HEK293 (cell line): ENCODE measurements at regions not wholly inside any gene's neighbourhood (a gene's known extent, or its start where the extent isn't known, plus 50 kb on each side); places are given as distances from the start of the nearest gene placed in this dataset.

Experiments used
- CTCF ChIA-PET: fragments of 350-600 bp; formaldehyde crosslinking; extraction: SDS; loops from one replicate; lab custom pipeline; 2021; ENCODE audit warnings: antibody characterized with exemption; lab: Yijun Ruan, JAX
- POLR2A ChIA-PET: fragments of 300-600 bp; formaldehyde crosslinking; extraction: SDS; loops from one replicate; lab custom pipeline; 2020; ENCODE audit warnings: antibody characterized with exemption, inconsistent platforms; lab: Yijun Ruan, JAX
- H3K27ac ChIP-seq: fragments of 200-500 bp; sonication (Bioruptor generic); 2 replicates; pipeline ENCODE4 v1.5.1; 2014; ENCODE audit warnings: low read depth, low read length, control low read depth, inconsistent platforms; ENCODE audit errors: extremely low read depth
- H3K36me3 ChIP-seq, 2 experiments: fragments of 200-500 bp in 1 of 2; sonication (Bioruptor generic) in 1 of 2; 1 replicate in 1 of 2; 2 replicates in 1 of 2; pipeline ENCODE4 v1.5.1; 2014 to 2017; ENCODE audit warnings: inconsistent platforms in 2 of 2, low read length in 2 of 2; ENCODE audit not compliant: control insufficient read depth in 2 of 2, insufficient read depth in 1 of 2
- H3K4me1 ChIP-seq: fragments of 200-500 bp; sonication (Bioruptor generic); 2 replicates; pipeline ENCODE4 v1.5.1; 2014; ENCODE audit warnings: mild to moderate bottlenecking, low read length, inconsistent platforms; ENCODE audit not compliant: control insufficient read depth, insufficient read depth
- H3K4me3 ChIP-seq: 2 replicates; pipeline ENCODE4 v1.5.1; 2011; ENCODE audit warnings: low read depth, mild to moderate bottlenecking, control low read depth, low read length, moderate library complexity
- H3K9me3 ChIP-seq: fragments of 200-500 bp; sonication (Bioruptor generic); 2 replicates; pipeline ENCODE4 v1.5.1; 2014; ENCODE audit warnings: low read depth, low read length, inconsistent platforms; ENCODE audit not compliant: control insufficient read depth, insufficient read depth
- EGR2 ChIP-seq: fragments of 450-650 bp; formaldehyde crosslinking; IDR thresholded peaks from 2 replicates; pipeline ENCODE4 v1.5.1; 2016; ENCODE audit warnings: low read depth, missing biosample characterization, missing genetic modification characterization
- GLI2 ChIP-seq: fragments of 450-650 bp; formaldehyde crosslinking; IDR thresholded peaks from 2 replicates; pipeline ENCODE4; 2017; ENCODE audit warnings: missing biosample characterization, missing genetic modification characterization, low read depth, borderline replicate concordance
- YY2 ChIP-seq: fragments of 450-650 bp; formaldehyde crosslinking; IDR thresholded peaks from 2 replicates; pipeline ENCODE4 v1.5.1; 2016; ENCODE audit warnings: missing biosample characterization, missing genetic modification characterization
- ZBTB1 ChIP-seq: fragments of 450-650 bp; formaldehyde crosslinking; IDR thresholded peaks from 2 replicates; pipeline ENCODE4 v1.5.1; 2016; ENCODE audit warnings: missing biosample characterization, missing genetic modification characterization
- ZBTB48 ChIP-seq: fragments of 450-650 bp; formaldehyde crosslinking; IDR thresholded peaks from 2 replicates; pipeline ENCODE4 v1.5.1; 2016; ENCODE audit warnings: missing biosample characterization, missing genetic modification characterization
- ZFP37 ChIP-seq: fragments of 450-650 bp; formaldehyde crosslinking; IDR thresholded peaks from 2 replicates; pipeline ENCODE4 v1.5.1; 2016; ENCODE audit warnings: missing biosample characterization, missing genetic modification characterization
- ZNF138 ChIP-seq: fragments of 450-650 bp; formaldehyde crosslinking; IDR thresholded peaks from 2 replicates; pipeline ENCODE4 v1.5.1; 2016; ENCODE audit warnings: missing biosample characterization, missing genetic modification characterization, borderline replicate concordance
- ZNF140 ChIP-seq: fragments of 450-650 bp; formaldehyde crosslinking; IDR thresholded peaks from 2 replicates; pipeline ENCODE4 v1.5.1; 2016; ENCODE audit warnings: missing biosample characterization, missing genetic modification characterization
- ZNF146 ChIP-seq: fragments of 450-650 bp; formaldehyde crosslinking; IDR thresholded peaks from 2 replicates; pipeline ENCODE4 v1.5.1; 2016; ENCODE audit warnings: missing biosample characterization, missing genetic modification characterization
- ZNF157 ChIP-seq: fragments of 450-650 bp; formaldehyde crosslinking; IDR thresholded peaks from 2 replicates; pipeline ENCODE4 v1.5.1; 2016; ENCODE audit warnings: missing biosample characterization, missing genetic modification characterization
- ZNF223 ChIP-seq: fragments of 450-650 bp; formaldehyde crosslinking; IDR thresholded peaks from 2 replicates; pipeline ENCODE4 v1.5.1; 2016; ENCODE audit warnings: missing biosample characterization, missing genetic modification characterization
- ZNF280D ChIP-seq: fragments of 450-650 bp; formaldehyde crosslinking; IDR thresholded peaks from 2 replicates; pipeline ENCODE4 v1.5.1; 2016; ENCODE audit warnings: missing biosample characterization, missing genetic modification characterization
- ZNF341 ChIP-seq: fragments of 450-650 bp; formaldehyde crosslinking; IDR thresholded peaks from 2 replicates; pipeline ENCODE4; 2016; ENCODE audit warnings: low read depth, missing biosample characterization, missing genetic modification characterization
- ZNF366 ChIP-seq: fragments of 450-650 bp; formaldehyde crosslinking; conservative IDR thresholded peaks from 2 replicates; pipeline ENCODE4 v1.5.1; 2016; ENCODE audit warnings: missing biosample characterization, missing genetic modification characterization
- ZNF521 ChIP-seq: fragments of 450-650 bp; formaldehyde crosslinking; IDR thresholded peaks from 2 replicates; pipeline ENCODE4 v1.5.1; 2017; ENCODE audit warnings: missing biosample characterization, mild to moderate bottlenecking, missing genetic modification characterization
- ZNF596 ChIP-seq: fragments of 450-650 bp; IDR thresholded peaks from 2 replicates; pipeline ENCODE4 v1.5.0; 2018; ENCODE audit warnings: missing biosample characterization, mild to moderate bottlenecking, missing genetic modification characterization, moderate library complexity
- ZNF623 ChIP-seq: fragments of 450-650 bp; formaldehyde crosslinking; IDR thresholded peaks from 2 replicates; pipeline ENCODE4 v1.5.1; 2016; ENCODE audit warnings: missing biosample characterization, missing genetic modification characterization
- ZNF626 ChIP-seq: fragments of 450-650 bp; sonication (Bioruptor Pico); formaldehyde crosslinking; IDR thresholded peaks from 2 replicates; pipeline ENCODE4 v1.5.1; 2018; ENCODE audit warnings: missing biosample characterization, missing genetic modification characterization, inconsistent platforms
- ZNF670 ChIP-seq: fragments of 450-650 bp; formaldehyde crosslinking; IDR thresholded peaks from 2 replicates; pipeline ENCODE4 v1.5.1; 2016; ENCODE audit warnings: missing biosample characterization, missing genetic modification characterization, low read depth
- ZNF747 ChIP-seq: fragments of 450-650 bp; formaldehyde crosslinking; IDR thresholded peaks from 2 replicates; pipeline ENCODE4 v1.5.1; 2016; ENCODE audit warnings: missing biosample characterization, missing genetic modification characterization
- ZNF76 ChIP-seq: fragments of 450-650 bp; formaldehyde crosslinking; IDR thresholded peaks from 2 replicates; pipeline ENCODE4; 2016; ENCODE audit warnings: low read depth, missing biosample characterization, missing genetic modification characterization, borderline replicate concordance
- ZSCAN18 ChIP-seq: fragments of 450-650 bp; formaldehyde crosslinking; IDR thresholded peaks from 2 replicates; pipeline ENCODE4 v1.5.1; 2016; ENCODE audit warnings: missing biosample characterization, missing genetic modification characterization

DNA sequence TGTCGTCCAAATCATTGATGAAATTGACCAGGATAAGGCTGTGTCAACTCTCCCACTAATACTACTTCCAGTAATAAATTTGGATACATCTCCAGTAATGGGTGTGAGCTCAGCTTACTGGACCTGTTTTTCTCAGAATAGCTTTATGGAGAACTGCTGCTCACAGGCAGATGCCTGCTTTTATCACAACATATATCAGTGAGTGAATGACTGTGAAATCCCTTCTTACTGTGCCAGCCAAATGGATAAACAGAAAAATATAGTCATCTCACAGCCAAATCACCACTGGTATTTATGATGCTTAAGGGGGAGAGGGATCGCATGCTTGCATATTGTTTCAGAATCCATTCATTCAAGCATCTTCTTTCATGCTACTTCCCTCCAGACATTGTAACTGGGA lies 148.4 kb upstream of the PAPPA start:
- H3K27ac ChIP-seq, result no peak overlapping the region
- CTCF ChIA-PET, result no interaction called here
- POLR2A ChIA-PET, result no interaction called here

DNA sequence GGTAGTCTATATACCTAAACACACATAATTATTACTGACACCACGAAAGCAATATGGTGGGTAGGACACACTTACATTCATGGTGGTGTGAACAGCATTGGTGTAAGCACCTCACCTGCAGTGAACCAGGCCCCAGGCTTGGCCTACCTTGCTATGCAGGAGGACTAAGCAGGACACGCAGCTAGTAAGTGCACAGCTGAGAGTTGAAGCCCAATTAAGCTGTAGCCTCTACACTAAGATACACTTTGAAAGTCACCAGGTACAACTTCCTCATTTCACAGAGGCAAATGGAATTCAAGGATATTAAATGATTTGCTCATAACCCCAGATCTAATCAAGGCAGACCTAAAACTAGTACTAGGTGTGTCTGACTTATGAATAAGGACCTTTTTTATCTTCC lies 145.8 kb upstream of the PAPPA start:
- H3K4me3 ChIP-seq, result no peak overlapping the region
- H3K4me1 ChIP-seq, result no peaks in the 10 kb centered on the region
- no peaks in the 10 kb centered on the region for H3K9me3 ChIP-seq
- H3K27ac ChIP-seq, result no peak overlapping the region
- POLR2A ChIA-PET, result no interaction called here
- no peaks in the 10 kb centered on the region for H3K36me3 ChIP-seq
- TF ChIP-seq ZFP37 (tag by site-specific recombination) (no peak), ZSCAN18 (no peak), ZNF76 (no peak), ZNF670 (tag by site-specific recombination) (no peak), ZNF138 (tag by site-specific recombination) (no peak), YY2 (tag by site-specific recombination) (no peak), ZNF626 (tag by site-specific recombination) (no peak), ZNF623 (tag by site-specific recombination) (no peak), ZNF280D (tag by site-specific recombination) (no peak), ZNF596 (no peak), GLI2 (tag by site-specific recombination) (no peak), ZNF366 (tag by site-specific recombination) (no peak)
- CTCF ChIA-PET, result interaction anchor here (0.7 to 1.6 kb wide), 2 partner anchors 11 to 1225 kb away, joined by 3 to 4 read pairs; no protein-coding TSS in a partner anchor

More for the DNA sequence above, 148.4 kb upstream of the PAPPA start:
- Histone ChIP-seq H3K4me3 (no peak overlapping the region), H3K9me3 (no peaks in the 10 kb centered on the region), H3K36me3 (no peaks in the 10 kb centered on the region), H3K4me1 (no peaks in the 10 kb centered on the region)
- TF ChIP-seq ZNF140 (tag by site-specific recombination) (no peak), EGR2 (tag by site-specific recombination) (no peak), ZBTB48 (tag by site-specific recombination) (no peak), ZNF341 (tag by site-specific recombination) (no peak), ZFP37 (tag by site-specific recombination) (no peak), ZNF146 (tag by site-specific recombination) (no peak), ZNF223 (tag by site-specific recombination) (no peak), ZNF157 (tag by site-specific recombination) (no peak), ZNF747 (no peak), ZNF521 (tag by site-specific recombination) (no peak), YY2 (tag by site-specific recombination) (no peak), ZBTB1 (tag by site-specific recombination) (no peak)
